GM10266 (cell line): ENCODE measurements at regions not wholly inside any gene's neighbourhood (a gene's known extent, or its start where the extent isn't known, plus 50 kb on each side); places are given as distances from the start of the nearest gene placed in this dataset.

Experiments used
- DNase-seq: peaks from one replicate; pipeline ENCODE4 v3.0.0; 2012; ENCODE audit errors: extremely low spot score
- CTCF ChIP-seq: IDR thresholded peaks from 2 replicates; pipeline ENCODE4 v1.5.1; 2012; ENCODE audit warnings: mild to moderate bottlenecking, low read depth; ENCODE audit not compliant: control insufficient read depth, insufficient read depth; ENCODE audit errors: missing control alignments

- no peak for DNase-seq
- TF ChIP-seq CTCF = no peak
Measured at GRCh38 chr9:105900123-105900522, 205.8 kb downstream of the TMEM38B start.

GRCh38 chr9:105901514-105902109, 207.3 kb downstream of the TMEM38B start:
- TF ChIP-seq CTCF = peak; percentile 56
- peak; percentile 29 for DNase-seq

- DNase-seq = no peak
- TF ChIP-seq CTCF = no peak
Measured at GRCh38 chr9:105908069-105908468, 213.7 kb downstream of the TMEM38B start.

- no peak for DNase-seq
- no peak for TF ChIP-seq CTCF
Measured at GRCh38 chr9:105911104-105911911, 217.0 kb downstream of the TMEM38B start.

- DNase-seq = no peak
- no peak for TF ChIP-seq CTCF
Measured at GRCh38 chr9:105912157-105912862, 218.0 kb downstream of the TMEM38B start.

- no peak for TF ChIP-seq CTCF
- no peak for DNase-seq
Measured at GRCh38 chr9:105912863-105913516, 218.6 kb downstream of the TMEM38B start.
